Activated CD4-positive, alpha-beta T cell treated with anti-CD3 and anti-CD28 coated beads, Interleukin-2, Interleukin-6, amounts not matched to agents 100 ng/mL and 50 ng/mL, durations not matched to agents 16 hours and 8 hours (primary cell): ENCODE measurements at regions not wholly inside any gene's neighbourhood (a gene's known extent, or its start where the extent isn't known, plus 50 kb on each side); places are given as distances from the start of the nearest gene placed in this dataset.
A peak's percentile ranks its signal among the peaks of the same experiment; 100 is the strongest.

Experiments
- DNase-seq: peaks from one replicate; pipeline ENCODE4 v3.0.0-alpha.2; 2020

DNA sequence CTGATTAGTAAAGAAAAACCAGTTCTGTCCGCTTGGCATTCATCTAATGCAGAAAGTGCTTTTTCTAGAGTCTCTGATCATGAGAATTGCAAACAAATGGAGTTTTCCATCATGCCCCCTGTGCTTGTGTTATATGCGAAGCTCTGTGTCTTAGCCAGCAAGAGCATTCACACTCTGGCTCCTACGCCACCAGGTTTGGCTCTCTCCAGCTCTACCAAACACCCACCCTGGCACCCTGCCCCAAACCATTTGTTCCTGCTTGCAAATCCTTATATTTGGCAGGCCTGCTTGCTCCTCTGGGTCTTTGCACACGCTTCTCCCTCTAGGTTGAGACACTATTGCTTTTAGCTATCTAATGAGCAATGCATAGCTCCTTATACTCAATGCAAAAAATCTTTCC is 204.1 kb upstream of the CYRIA start:
- no peak for DNase-seq

DNA sequence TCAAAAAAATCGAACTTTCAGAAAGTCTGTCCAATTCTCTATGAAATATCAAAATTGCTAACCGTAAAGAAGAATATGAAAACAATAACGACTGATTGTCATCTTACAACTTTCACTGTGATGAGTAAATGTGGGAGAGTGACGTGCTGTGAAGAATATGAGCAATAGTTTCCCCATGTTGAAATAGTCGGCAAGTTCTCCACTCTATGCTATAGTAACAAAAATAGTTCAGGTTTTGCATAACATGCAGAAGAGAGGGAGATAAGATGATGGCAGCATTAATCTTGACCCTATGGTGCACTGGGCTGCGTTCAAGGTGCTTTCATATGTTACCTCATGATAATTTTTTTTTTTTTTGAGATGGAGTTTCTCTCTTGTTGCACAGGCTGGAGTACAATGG is 196.8 kb upstream of the CYRIA start:
- DNase-seq: peak; percentile 1

DNA sequence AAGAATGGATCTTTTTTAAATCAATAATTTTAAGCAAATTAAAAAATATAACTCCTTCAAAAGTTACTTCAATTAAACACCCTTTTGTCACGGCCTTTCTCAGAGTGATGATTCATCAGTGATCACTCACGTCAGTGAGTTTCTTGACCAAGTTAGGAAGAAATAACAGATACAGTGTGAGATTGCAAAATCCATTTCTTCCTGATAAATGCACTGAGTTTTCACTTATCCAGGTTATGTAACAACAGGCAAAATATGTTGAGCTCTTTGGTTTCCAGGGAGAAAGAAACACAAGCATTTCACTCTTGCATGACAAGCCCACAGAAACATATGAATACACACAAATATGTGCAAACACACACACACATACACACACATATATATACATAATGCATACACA is 195.9 kb upstream of the CYRIA start:
- no peak for DNase-seq

DNA sequence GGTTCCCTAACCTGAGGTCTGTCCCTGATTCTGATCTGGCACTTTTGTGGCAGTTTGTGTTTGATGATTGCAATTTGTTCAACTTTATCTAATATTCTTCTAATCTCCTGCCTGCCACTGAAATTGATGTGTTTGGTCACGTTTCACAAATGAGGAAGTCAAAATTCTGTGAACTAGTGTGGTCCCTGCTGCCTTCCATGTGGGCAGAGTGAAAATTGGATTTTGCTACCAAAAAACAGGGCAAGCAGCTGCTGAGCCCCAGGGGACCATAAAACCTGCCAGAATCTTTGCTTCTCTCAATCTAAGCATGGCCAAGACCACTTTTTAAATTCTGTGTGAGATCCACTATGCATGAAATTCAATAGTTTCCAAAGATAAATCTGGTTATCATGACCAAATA is 195.5 kb upstream of the CYRIA start:
- no peak for DNase-seq

DNA sequence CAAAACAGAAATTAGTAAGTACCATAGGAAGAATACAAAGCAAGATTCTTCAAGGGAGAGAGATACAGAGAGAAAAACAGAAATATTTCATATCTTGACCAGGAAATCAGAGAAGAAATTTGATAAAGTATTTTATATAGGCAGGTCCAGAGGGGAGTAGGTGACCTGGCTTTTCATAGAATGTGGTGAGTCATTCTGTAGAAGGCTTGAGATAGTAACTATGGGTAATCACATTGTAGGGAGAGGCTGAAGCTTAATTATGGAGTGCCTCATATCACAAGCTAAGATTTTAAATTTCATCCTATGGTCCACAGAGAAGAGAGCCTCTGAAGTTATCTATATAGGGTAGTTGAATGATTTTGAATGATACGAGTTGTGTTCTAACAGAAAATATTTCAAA is 195.0 kb upstream of the CYRIA start:
- DNase-seq: no peak

DNA sequence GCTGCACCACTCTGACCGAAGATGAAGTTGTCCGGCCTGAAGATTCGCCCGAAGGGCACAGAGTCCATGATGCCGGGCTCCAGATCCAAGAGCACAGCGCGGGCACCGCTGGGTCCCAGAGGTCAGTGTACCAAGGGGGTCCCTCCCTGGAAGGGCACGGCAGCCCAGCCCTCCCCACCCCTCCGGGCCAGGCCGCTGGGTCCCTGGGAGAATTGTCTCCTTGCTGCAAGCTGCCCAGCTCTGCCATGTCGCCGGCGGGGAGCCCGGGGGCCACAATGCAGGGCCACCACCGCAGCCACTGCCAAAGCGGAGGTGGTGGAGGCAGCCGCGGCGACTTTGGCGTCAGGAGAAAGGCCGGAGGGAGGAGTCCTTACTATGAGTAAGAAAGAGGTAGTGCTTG is 189.5 kb upstream of the CYRIA start:
- no peak for DNase-seq

DNA sequence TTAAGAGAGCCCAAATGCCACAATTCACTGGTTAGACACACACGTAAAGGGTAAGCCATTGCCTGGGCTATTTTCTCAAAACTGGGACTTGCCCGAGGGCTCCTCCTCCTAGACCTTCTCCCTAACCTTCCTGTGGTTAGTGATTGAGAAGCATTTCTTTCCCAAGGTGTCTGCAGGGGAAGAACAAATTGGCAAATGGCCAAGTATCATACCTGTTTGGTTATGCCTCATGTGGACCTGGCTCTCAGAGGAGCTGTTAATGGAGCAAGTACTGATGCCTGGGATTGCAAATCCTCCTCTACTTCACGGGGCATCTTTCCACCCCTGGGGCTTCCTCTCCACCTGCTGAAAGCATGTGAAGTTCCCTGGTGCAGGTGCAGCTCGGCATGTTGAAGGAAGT is 187.5 kb upstream of the CYRIA start:
- DNase-seq: no peak

DNA sequence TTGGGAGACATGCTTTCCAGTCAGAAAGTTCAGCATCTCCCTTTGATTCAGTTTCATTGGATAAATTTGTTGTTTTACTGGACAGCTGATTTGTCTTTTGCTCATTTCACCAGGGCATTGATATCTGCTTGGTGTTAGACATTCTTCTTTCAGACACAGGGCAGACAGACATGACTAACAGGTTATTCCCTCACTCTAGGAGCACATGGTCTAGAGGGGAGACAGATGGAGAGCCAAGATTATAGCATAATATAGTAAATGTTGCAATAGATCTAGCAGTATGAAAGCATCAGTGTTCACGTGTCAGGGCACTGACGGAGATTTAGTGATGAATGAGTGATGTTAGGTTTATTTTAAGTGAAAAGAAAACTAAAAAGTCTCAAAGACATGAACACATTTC is 187.0 kb upstream of the CYRIA start:
- no peak for DNase-seq

DNA sequence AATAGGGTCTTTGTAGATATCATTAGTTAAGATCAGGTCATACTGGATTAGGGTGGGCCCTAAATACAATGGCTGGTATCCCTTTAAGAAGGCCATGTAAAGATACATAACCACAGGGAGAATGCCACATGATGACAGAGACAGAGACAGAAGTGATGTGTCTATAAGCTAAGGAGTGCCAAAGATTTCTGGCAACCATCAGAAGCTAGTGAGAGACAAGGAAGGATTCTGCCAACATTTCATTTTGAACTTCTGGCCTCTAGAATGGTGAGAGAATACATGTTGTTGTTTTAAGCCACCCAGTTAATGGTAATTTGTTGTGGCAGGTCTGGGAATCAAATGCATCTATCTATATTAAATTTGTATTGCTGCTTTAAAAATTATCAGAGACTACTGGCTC is 185.5 kb upstream of the CYRIA start:
- no peak for DNase-seq

DNA sequence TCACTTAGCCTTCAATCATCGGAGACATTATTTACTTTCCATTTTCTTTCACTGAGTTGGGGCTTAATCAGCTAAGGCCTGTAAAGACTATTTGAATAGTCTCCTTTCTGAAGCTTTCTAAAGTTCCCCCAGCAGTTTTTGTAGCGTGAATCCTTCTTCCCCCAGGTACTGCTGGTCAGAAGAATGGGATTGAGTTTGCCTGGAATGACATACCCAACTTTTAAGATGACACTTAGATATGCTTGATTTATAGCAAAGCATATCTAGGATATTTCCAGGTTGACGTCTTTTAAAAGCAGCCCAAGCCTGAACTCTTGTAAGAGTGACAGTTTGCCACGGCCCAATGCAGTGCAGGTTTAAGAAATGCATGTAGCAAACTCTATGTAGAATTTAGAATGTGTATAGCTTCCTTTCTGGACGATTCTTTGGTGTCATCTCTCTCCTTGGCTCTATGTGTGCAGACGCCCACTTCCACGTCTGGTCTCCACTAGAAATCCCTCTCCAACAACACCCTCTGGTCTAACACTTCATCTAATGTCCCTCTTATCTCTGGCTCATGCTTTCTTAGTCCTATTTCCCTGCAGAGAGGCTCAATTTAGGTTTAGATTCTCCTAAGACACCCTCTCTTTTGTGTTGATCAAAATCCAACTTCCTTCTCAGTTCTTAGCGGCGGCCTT is 175.0 kb upstream of the CYRIA start:
- no peak for DNase-seq

DNA sequence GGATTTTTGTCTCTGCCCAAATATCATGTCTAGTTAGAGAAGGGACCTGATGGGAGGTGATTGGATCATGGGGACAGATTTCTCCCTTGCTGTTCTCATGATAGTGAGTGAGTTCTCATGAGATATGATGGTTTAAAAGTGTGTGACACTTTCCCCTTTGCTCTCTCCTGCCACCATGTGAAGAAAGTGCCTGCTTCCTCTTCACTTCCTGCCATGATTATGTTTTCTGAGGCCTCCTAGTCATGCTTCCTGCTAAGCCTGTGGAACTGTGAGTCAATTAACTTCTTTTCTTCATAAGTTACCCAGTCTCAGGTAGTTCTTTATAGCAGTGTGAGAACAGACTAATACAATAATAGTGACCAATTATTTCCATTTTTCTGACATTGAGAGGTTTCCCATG is 167.3 kb upstream of the CYRIA start:
- DNase-seq: no peak

DNA sequence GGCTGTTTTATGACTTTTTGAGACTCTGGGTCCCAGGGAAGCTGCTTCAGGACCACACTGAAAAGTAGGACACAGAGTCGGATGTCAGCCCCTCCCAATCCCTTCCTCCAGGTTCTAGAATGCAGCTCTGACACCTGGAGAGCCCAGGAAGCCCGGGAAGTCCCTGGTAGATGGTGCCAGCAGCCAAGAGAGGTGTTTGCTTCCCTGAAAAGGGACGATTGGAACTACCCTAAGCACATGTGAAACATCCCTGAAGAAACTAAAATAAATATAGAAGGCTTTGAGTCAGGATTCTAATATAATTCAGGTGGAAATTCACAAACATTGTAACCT is 163.2 kb upstream of the CYRIA start:
- no peak for DNase-seq

DNA sequence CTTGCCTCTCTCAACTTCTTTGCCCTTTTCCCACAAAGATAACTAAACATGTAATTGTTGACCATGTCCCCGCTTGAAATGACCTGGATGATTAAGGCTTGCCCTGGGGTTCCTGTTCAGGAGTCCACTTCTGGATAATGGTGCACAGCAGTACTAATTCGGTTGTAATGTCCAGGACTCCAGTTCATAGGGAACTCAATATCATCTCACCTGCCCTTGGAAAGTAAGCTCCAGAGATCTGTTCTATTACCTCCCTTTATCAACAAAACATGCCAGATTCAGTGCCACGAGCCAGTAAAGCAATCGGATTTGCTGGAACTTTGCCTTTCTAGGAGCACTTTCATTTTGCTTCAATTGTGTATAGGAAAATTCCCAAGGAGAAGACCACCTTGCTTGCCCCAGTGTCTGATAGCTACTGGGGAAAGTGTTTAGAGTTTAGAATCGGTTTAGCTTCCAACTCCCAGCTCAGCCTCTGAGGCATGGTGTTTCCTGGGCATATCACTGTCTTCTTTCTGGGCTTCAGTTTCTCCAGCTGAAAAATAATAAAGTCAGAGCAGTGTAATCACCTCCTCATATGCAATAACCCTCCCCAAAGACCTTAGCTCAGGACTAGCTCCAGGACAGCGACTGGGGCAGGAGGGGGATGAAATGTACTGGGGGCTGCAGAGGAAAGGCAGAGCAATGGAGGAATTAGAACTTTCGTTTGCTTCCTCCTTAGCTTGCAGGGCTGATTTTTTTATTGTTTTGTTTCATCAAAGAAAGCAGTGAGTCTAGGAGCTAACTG is 162.6 kb upstream of the CYRIA start:
- no peak for DNase-seq

DNA sequence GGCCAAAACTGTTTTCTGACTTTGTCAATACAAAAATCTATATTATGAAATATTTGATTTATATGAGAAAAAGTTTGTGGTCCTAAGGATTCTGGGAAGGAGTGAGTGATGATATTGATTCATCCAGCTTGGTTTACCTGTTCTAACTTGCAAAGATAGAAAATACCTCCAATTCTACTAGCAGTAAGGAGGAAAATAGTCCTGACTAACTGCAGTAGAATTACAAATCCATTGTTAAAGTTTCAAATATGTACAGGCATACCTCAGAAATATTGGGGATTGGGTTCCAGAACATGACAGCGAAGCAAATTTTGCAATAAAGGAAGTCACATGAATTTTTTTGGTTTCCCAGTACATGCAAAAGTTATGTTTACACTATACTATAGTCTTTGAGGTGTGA is 158.8 kb upstream of the CYRIA start:
- DNase-seq: no peak

DNA sequence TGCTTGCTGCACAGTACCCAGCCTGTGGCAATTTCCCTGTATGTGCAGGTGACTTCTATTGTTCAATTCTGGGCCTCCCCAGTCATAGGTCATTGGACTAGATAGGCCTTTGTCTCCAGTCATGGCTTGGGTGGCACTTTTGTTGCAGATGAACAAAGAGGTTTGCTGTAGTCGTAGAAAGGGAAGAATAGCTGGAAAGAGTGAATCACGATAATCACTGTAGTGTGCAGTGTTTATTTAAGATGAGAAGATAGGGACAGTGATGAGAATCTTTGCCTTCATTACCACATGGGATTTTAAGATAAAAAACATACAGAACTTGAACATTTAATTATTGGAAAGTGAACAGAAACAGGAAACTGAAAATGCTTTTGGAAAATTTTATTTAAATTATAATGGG is 156.1 kb upstream of the CYRIA start:
- no peak for DNase-seq

DNA sequence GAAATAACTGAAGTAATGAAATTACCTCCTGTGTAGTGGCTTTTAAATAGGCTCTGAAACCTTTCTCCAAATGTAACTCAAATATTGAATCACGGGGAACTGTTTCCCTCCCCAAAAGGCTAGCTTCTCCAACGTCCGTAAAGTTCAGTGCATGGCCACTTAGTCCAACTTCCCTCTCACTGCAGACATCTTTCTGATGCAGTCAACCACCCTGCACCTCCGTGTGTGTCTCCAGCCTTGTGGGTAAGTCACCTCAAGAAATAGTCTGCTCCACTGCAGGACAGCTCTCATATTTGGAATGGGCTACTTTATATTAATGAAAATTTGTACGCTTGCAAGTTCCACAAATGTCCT is 152.5 kb upstream of the CYRIA start:
- DNase-seq: no peak

DNA sequence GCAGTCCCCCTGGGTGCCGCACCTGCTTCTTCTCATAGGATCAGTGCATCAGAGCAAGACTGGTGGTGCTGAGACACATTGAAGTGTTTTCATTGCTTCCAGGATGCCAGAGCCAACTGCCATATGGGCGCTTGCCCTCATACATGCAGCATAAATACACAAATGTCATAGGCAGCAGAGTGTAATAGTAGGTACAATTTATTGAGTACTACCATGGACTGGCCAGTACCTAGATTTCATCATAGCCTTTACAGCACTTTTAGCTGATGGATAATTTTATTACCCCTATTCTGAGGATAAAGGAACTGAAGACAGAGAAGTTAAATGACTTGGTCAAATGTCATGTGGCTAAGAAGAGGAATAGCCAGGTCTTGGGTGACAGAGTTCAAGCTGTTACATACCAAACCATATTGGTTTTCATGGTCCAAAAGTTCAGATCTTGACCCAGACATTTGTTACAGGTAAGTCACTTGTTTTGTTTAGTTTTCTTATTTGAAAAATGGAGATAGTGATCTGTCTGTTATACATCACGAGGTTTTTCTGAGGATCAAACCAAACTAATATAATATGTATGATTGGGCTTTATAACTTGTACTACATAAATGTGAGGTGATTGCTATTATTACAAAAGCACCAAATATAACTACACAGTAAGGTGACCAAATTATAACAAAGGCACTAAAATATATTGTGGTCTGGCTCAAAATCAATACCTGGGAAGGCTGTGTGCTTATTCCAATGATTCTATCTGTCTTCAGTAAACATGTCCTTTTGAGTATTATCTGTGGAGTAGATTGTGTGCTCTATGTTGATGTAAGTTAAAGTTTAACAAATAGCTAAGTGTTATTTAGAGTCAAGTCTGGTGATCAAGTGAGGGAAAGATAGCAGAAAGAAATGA is 151.9 kb upstream of the CYRIA start:
- DNase-seq: no peak

DNA sequence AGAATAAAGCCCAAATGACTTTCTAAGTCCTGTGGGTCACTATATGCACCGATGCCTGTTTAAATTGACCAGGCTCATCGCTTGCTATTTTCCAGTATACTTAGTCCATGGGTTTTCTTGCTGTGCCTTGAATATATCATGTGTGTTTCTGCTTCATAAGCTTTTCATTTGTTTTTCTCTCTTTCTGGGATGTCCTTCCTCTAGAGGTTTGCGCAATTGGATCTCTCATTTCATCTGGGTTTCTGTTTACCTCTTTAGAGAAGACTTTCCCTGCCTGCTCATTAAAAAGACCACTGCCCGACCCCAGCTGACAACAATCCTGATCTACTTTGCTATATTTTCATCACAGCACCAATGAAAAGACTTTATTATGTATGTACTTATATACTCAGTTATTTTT is 150.9 kb upstream of the CYRIA start:
- no peak for DNase-seq

DNA sequence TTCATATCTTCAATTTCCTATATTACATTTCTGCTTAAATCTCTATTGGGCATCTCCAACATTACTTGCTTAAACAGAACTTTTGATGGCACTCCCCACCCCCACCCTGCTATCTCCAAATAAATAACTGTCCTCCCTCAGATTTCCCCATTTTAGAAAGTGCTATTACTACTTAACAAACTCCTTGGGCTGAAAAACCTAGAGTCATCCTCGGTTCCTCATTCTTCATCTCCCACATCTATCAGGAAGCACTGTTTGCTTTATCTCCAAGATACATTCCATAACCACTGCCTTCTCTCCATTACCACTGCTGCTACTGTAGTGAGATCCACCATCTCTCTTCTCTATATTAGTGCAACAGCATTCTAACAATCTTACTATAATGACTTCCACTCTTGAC is 150.4 kb upstream of the CYRIA start:
- no peak for DNase-seq

DNA sequence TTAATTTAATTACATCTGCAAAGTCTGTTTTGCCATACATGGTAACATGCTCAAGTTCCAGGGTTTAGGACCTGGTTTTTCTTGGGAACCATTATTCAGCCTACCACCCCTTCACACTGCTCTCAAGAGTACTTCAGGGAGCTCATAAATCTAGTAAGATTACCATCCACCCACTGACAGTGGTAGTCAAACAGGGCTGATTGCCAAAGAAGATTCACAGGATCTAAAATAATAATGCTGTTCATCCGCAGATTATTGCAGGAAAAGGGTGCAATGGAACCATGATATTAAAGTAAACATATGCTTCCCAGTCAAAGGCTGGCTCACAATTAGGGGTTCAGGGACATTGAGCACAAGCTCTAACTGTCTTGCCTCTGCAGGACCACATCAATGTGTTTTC is 148.0 kb upstream of the CYRIA start:
- DNase-seq: no peak

DNA sequence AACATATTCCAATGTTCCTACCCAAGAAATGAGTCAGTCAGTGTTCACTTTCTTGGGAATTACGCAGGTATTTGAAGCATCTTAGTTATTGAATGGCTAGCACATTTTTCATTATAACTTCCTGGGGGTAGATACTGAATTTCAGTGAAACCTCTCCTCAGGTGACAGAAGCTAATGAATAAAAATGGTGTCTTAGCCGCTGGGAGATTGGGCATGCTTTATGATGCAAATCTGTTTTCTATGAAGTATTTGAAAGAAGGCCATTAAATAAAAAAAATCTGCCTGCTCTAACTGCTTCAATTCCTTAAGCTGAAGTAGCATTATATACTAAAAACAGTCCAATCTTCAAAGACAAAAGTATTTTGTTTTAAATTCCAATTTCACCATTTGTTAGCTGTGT is 132.8 kb upstream of the CYRIA start:
- no peak for DNase-seq

DNA sequence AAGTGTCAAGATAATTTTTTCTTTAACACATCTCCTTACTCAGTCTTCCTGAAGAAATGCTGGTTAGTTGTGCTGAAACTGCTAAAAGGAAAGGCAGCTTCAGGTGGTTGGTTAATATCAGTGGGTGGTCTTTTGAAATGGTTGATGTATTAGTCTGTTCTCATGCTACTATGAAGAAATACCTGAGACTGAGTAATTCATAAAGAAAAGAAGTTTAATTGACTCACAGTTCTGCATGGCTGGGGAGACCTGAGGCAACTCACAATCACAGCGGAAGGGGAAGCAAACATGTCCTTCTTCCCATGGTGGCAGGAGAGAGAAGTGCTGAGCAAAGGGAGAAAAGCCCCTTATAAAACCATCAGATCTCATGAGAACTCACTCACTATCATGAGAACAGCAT is 125.9 kb upstream of the CYRIA start:
- DNase-seq: no peak

DNA sequence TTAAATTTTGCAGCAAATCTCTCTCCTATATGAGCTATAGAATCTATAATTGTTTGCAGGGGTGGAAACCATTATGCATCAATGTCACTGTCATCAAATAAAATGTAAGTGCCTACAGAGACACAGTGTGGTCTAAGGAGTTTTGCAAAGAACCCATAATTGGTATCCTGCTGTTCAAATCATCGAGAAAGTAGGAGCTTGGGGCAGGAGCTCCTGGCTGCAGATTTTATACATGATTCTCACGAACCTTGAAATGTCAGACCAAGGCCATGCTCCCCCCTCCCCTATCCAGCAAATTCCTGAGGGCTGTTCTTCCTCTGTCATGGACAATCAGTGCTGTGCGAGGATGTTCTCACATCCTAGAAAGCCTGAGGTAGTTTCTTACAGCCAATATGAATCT is 119.5 kb upstream of the CYRIA start:
- DNase-seq: no peak

DNA sequence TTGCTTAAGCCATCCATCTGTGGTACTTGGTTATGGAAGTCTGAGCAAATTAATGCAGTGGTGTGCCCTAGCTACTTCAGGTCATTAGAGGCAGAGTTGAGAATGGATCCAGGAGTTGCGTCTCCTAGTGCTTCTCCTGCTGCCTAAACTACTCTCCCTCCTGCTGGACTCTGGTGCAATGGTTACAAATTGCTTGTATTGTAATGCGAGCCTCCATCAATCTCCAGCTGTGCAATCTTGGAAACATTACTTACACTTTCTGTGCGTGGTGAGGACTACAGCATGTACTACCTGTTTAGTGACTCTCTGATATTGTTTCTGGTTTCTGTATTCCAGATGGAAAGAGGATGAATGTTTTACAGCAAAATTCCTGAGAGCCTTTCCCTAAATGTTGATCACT is 119.0 kb upstream of the CYRIA start:
- DNase-seq: no peak
